ENCODE measurements at regions not wholly inside any gene's neighbourhood (a gene's known extent, or its start where the extent isn't known, plus 50 kb on each side); places are given as distances from the start of the nearest gene placed in this dataset.

DNA sequence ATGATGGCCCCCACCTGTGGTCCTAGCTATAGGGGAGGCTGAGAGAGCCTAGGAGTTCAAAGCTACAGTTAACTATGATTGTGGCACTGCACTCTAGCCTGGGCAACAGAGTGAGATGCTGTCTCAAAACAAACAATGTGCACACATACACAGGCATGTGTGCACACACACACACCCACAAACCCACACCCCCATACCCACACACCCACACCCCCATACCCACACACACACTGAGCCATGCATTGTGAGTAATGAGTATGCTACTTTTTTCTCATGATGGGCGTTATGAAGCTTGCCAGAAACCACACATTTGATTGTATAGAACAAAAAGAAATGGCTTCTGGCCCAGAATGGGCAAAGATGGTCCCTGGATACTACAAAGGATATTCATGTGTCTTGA, 691.1 kb downstream of the SLC4A3 start:
- H3K27me3 ChIP-seq (replicated peaks), result no peaks in the 10 kb centered on the region
- no peak for TF ChIP-seq CTCF (IDR thresholded peaks at IDR 0.05; ENCODE audit: low read depth, low read length, missing control alignments)
- H3K36me3 ChIP-seq (replicated peaks), result no peaks in the 10 kb centered on the region
- no peak overlapping the region for H3K4me3 ChIP-seq (ENCODE audit: low read depth, low read length)
- no peak overlapping the region for H3K27ac ChIP-seq
- no peak for DNase-seq
- in situ Hi-C loops (cut with HindIII; ENCODE audit: low pct_ligation_motif_present, low sequenced_read_pairs), result no loop called here

- DNase-seq, result no peak
- Histone ChIP-seq H3K4me3 (ENCODE audit: low read depth, low read length) (no peak overlapping the region), H3K27me3 (replicated peaks) (no peaks in the 10 kb centered on the region), H3K36me3 (replicated peaks) (no peaks in the 10 kb centered on the region), H3K27ac (no peak overlapping the region)
- no peak for TF ChIP-seq CTCF (IDR thresholded peaks at IDR 0.05; ENCODE audit: low read depth, low read length, missing control alignments)
- in situ Hi-C loops (cut with HindIII; ENCODE audit: low pct_ligation_motif_present, low sequenced_read_pairs), result no loop called here
Observed at GRCh38 chr2:220320326-220320725, 692.9 kb downstream of the SLC4A3 start.

- no peak for DNase-seq
- TF ChIP-seq CTCF (IDR thresholded peaks at IDR 0.05; ENCODE audit: low read depth, low read length, missing control alignments), result no peak
Observed at GRCh38 chr2:220332886-220333285, 705.5 kb downstream of the SLC4A3 start.

GRCh38 chr2:220334210-220334609, 706.8 kb downstream of the SLC4A3 start:
- no peak for DNase-seq
- H3K27ac ChIP-seq, result no peak overlapping the region
- TF ChIP-seq CTCF (IDR thresholded peaks at IDR 0.05; ENCODE audit: low read depth, low read length, missing control alignments), result no peak
- H3K36me3 ChIP-seq (replicated peaks), result no peaks in the 10 kb centered on the region
- in situ Hi-C loops (cut with HindIII; ENCODE audit: low pct_ligation_motif_present, low sequenced_read_pairs), result no loop called here
- H3K4me3 ChIP-seq (ENCODE audit: low read depth, low read length), result no peak overlapping the region
- H3K27me3 ChIP-seq (replicated peaks), result no peaks in the 10 kb centered on the region

More at GRCh38 chr2:220332886-220333285, 705.5 kb downstream of the SLC4A3 start:
- H3K4me3 ChIP-seq (ENCODE audit: low read depth, low read length), result no peak overlapping the region
- no peaks in the 10 kb centered on the region for H3K27me3 ChIP-seq (replicated peaks)
- H3K27ac ChIP-seq, result no peak overlapping the region
- no peaks in the 10 kb centered on the region for H3K36me3 ChIP-seq (replicated peaks)
- in situ Hi-C loops (cut with HindIII; ENCODE audit: low pct_ligation_motif_present, low sequenced_read_pairs), result no loop called here

DNA sequence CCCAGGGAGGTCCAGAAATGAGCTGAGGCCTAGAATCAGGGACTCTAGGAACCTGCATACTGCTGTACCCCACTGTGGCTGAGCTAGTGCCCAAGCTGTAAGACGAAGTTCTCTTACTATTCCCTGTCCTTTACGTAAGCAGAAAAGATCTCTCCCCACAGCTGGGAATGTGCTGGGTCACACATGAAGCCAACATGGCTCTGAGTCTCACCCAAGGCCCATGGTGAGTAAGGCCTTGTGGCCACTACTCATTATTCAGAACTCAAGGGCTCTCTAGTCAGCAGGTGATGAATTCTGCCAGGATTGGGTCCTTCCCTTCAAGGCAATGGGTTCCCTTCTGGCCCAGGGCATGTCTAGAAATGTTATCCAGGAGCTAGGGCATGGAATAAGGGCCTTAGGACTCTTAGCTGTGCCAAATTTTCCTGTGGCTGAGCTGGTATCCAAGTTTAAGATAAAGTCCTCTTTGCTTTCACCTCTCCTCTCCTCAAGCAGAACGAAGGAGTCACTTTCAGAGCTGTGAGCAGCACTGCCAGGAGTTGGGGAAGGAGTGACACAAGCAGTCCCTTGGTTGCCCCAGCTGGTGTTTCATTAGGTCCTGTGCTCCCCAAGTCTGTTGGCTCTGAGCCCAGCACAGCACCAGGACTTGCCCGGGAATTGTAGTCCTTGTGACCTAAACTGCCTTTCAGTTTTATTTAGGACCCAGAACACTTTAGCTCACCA, 707.6 kb downstream of the SLC4A3 start:
- TF ChIP-seq CTCF (IDR thresholded peaks at IDR 0.05; ENCODE audit: low read depth, low read length, missing control alignments), result no peak
- in situ Hi-C loops (cut with HindIII; ENCODE audit: low pct_ligation_motif_present, low sequenced_read_pairs), result no loop called here
- no peaks in the 10 kb centered on the region for H3K36me3 ChIP-seq (replicated peaks)

DNA sequence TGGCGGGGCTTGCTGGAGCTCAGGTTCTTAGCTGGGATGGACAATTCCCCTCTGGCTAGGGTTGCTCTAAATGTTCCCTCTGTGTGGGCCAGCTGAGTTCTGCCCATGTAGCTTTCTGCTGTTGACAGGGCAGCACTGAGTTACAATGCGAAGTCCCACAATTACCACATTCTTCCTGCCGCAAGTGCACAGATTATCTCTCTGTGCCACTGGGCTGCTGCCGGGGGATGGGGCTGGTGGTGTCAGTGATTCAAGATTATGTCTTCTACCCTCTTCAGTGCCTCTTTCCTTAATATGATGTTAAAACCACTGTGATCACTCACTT, 708.1 kb downstream of the SLC4A3 start:
- no peak overlapping the region for H3K27ac ChIP-seq
- no peaks in the 10 kb centered on the region for H3K36me3 ChIP-seq (replicated peaks)
- H3K4me3 ChIP-seq (ENCODE audit: low read depth, low read length), result no peak overlapping the region
- in situ Hi-C loops (cut with HindIII; ENCODE audit: low pct_ligation_motif_present, low sequenced_read_pairs), result no loop called here
- no peak for TF ChIP-seq CTCF (IDR thresholded peaks at IDR 0.05; ENCODE audit: low read depth, low read length, missing control alignments)
- no peak for DNase-seq
- H3K27me3 ChIP-seq (replicated peaks), result no peaks in the 10 kb centered on the region

More for the DNA sequence above, 707.6 kb downstream of the SLC4A3 start:
- Histone ChIP-seq H3K4me3 (ENCODE audit: low read depth, low read length) (no peak overlapping the region), H3K27ac (no peak overlapping the region), H3K27me3 (replicated peaks) (no peaks in the 10 kb centered on the region)
- no peak for DNase-seq
